Anterior cingulate cortex (tissue), 58 donors: ENCODE measurements at regions not wholly inside any gene's neighbourhood (a gene's known extent, or its start where the extent isn't known, plus 50 kb on each side); places are given as distances from the start of the nearest gene placed in this dataset.

Experiments used
- DNase-seq, 58 donors: peaks; one replicate each; lab custom pipeline; 2025; lab: John Stamatoyannopoulos, UW

DNA sequence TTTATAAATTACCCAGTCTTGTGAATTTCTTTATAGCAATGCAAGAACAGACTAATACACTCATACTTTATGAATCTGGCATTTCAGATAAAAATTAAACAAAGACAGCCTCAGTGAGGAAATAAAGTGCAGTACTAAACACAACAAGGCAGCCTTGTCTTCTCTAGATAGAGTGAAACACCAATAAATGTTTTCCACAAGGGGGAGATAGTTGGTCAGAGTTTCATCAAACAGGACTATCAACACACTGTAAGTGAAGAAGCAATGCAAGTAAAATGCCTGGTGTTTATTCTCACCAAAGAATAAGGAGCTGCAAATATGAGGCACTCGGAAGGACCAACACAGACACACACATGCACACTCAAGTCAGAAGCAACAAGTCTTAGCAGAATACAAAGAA is 62.8 kb downstream of the FAM9B start:
- DNase-seq = peak in 1 of 58 donors; percentile 1

DNA sequence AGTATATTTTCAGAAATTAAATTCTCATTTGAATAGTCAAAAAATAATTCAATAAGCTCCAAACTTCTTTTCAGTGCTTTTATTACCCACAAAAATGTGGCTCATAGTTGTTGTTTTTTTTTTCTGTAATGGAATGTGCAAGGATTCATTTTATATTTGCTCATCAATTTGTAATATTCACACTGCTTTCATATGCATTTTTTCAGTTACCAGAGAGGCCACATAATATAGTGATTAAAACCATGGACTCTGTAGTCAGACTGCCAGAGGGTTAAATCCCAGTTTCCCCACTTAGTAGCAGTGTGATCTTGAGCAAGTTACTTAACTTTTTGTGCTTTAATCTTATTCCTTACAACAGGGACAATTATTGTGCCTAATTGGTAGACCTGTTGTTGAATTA is 64.5 kb downstream of the FAM9B start:
- no peak for DNase-seq

DNA sequence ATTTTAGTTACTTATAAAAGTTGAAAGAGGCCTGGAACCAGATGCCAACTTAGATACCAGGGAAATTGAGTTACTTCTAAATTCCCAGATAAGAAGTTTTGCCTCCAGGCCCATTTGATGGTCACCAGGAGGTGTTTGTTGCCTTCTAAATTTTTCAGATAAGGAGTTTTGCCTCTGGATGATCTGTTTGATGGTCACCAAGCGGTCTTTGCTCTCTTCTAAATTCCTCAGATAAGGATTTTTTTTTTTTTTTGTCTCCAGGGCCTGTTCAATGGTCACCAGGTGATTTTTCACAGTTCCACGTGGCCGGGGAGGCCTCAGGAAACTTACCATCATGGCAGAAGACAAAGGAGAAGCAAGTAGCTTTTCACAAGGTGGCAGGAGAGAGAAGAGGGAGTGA is 66.5 kb downstream of the FAM9B start:
- DNase-seq = no peak

DNA sequence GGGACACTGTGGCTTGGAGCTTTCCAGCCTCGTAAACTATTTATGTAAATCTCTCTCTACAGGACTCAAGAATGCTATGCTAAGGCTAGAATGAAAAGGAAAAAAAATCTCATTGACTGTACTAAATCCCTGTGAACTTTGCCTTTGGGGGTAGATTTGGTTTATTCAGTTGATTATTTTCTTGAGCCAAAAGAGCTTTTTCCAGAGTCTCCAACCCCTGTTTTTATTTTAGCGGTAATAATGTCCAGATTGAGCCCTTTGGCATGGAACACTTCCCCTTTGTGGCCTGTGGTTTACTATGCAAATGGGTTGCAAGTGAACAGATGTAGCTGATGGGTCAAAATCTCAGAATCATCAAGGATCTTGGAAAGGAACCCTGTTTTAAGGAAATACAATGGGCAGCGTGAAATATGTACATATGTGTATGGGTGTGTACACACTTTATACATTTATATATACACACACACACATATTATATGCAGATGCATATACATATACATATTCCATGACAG is 72.9 kb downstream of the FAM9B start:
- no peak for DNase-seq

DNA sequence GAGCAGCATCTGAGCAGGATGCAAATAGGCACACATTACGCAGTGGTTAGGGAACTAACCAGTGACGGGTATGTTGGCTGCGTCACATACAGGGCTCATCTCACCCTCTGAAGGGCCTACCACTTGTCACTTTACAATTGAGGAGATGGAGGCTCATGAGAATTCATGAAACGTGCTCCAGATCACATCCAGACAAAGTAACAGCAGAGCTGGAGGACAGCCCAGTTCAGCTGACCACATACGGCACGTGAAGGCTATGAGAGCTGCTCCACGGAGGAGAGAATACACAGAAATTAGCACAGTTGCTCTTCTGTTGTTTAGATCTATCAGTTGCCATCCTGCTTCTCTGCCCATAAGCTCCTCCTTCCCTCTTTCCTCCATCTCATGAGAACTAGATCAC is 78.4 kb downstream of the FAM9B start:
- no peak for DNase-seq

DNA sequence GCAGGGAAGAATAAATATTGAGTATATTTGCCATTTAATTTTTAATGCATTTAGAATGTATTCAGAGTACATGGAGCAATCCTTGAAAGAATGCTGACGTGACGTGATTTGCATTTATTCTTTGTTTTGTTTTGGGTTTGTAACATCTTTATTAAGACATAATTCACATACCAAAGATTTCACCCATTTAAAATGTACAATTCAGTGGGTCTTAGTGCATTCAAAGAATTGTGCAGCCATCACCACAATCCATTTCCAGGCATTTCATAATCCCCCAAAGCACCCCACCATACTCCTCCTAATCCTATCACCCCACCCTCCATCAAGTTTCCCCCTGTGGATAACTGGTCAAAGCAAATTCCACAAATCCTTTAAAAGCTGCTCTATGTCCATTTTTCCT is 87.4 kb downstream of the FAM9B start:
- no peak for DNase-seq

DNA sequence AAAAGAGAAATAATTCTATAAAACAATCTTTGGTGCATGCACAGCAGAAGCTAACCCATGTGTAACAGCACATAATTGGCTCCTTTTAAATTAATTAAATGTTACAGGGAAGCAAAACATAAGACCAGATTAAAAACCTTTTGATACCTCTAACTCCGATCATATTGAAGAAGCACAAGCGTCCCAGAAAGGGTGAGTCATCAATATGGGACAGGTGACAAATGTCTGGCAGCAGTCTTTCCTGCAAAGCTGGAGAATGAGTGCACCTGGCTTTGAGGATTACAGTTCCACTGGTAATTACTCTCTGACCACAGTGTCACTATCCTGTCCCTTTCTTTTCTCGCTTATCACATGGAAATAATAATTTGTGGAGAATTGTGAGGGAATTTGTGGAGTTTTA is 94.6 kb downstream of the FAM9B start:
- DNase-seq = no peak

DNA sequence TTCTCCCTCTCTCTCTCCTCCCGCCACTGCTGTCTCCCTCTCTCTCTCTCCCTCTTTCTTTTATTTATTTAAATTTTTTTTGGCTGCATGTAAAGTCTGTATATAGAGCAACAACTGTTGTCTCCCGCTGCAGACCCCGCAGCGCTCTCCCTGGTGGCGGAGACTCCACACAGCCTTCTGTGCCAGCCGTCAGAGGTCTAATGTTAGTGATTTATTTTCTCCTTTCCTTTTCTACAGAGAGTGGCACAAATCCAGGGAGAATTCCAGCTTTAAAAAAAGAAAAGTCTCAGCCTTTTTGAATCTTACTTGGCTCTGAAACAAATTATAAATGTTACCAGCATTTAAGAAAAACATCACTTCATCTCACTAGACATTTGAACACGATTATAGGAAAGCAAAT is 106.2 kb downstream of the FAM9B start:
- DNase-seq = no peak

DNA sequence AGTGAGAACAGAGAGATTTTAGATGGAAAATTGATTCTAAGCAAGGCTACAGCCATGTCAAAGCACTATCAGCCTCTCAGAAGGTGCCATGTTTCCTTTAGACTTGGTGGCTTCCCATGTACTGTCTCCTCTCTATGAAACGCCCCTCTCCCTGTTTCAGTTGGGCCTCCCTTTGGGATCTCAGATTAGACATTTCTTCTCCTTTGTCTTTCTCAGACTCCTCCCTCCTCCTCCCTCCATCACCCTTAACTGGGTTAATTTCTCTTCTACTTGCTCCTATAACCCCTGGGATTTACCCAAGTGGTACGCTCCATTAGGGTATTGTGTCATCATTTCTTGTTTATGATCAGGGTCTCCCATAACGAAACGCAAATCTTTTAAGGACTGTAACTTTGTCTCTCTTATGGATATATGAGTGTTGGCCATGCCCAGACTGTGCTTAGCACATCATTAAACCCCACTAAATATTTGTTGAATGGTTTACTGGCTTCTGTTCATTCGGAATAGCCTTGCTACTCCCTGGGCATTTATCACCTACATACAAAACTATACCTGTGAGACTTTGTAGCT is 106.8 kb downstream of the FAM9B start:
- DNase-seq = no peak

DNA sequence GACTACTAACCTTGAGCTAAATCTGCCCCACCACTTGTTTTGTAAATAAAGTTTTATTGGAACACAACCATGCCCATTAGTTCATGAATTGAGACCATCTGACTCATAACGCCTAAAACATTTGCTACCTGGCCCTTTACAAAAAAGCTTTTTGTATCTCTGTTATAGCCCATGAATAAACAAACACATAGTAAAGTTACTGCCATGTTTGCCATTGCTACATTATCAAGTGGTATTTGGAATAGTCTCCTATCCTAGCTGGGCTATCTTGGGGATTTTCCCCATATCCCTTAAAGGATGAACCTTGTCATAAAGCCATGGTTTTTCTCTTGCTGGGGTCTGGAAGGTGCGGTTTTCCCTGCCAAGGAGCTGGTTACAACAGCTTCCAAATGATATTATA is 112.3 kb downstream of the FAM9B start:
- no peak for DNase-seq

DNA sequence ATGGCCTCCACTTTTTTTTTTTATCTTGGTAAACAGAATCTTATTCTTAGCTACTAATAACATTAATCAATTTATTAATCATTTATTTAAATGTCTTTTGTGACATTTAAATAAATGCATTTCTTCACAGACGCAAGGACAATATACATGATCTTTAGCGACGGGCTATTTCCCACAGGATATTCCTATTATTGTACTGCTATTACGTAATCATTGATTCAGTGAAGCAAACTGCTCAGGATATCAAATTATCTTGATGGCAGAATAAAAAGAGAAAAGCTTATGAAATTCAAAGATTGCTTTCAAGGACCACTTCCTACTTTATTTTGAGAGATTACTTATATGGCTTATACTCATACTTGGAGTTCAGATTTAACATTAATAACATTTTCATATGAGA is 114.1 kb downstream of the FAM9B start:
- no peak for DNase-seq

DNA sequence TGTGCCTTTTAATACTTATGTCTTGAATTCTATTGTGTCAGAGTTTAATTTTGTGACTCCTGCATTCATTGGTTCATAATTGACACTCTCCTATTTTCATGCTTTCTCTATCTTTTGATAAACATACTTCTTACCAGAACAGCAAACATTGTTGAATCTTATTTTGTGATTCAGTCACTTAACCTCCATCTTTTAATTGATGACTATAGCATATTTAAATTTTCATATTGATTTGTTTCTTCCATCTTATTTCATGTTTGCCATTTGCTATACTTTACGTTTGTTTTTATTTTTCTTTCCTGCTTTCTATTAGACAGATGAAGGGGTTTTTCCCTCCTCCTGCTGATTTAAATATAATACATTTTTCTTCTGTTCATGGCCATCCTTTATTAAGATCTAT is 115.5 kb upstream of the FAM9A start:
- DNase-seq = no peak

DNA sequence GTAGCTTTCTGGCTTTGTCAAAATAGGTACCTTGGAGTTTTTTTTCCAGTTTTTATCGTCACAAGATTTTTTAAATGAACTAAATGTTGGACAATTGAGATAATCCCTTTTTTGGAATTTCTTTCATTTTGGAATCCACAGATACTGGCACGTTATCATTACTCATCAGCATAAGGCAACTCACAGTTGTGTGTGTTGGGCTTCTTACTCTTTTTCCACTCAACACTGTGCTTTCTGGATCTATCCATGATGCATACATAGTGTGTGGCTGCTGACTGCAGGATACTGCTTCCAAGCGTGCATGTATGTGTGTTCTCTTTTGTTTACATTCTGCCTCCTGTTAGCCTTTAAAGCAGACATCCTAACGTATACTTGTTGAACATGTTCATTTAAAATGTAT is 113.5 kb upstream of the FAM9A start:
- DNase-seq = no peak

DNA sequence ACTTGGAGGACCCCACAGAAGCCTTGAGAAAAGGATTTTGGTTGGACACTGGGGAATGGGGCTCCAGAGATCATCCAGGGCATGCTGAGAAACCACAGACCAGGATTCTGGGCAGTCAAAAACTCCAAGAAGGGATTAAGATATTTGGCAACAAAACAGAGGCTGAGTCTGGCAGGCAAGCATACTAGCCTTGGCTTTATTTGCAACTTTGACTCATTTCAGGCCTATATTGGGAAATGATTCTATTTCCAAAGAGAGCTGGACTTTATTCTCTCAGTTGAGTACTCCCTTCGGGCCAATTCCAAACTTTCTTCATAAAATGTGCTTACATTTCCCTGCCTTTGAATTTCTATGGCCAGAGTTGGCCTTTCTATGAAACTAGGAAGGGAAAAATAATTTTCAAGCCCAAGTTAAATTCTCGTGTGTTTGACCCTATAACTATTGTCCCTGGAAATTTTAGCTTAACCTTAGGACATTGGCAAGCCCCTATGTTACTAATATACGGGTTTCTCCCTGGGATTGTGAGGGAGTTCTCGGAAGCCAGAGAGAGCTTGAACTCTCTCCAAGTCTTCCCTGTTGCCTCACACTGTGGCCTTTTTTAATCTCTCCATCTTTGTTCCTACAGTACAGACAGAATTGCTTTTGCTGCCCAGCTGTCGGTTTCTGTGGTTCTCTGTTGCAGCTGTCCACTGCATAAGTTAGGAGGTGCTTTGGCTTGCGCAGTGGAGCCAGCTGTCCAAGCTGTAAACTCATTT is 112.6 kb upstream of the FAM9A start:
- peak in 11 of 58 donors; percentile 0 to 26 (median 3) for DNase-seq

DNA sequence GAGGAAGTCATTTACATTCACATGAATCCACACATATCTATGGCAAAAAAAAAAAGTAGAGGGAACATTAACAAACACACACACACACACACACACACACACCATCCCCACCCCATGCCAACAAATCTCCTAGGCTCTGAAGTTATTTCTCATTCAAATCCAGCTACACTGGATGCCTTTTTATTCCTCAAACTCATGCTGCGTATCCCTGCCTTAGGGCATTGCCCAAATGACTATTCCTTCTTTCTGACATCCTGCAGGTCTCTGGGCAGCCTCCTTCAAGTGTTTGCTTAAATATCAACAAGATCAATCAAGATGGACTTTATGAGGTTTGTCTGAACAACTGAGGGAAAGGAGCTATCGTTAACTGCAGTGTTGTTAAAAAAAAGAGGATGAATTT is 106.5 kb upstream of the FAM9A start:
- DNase-seq = no peak

DNA sequence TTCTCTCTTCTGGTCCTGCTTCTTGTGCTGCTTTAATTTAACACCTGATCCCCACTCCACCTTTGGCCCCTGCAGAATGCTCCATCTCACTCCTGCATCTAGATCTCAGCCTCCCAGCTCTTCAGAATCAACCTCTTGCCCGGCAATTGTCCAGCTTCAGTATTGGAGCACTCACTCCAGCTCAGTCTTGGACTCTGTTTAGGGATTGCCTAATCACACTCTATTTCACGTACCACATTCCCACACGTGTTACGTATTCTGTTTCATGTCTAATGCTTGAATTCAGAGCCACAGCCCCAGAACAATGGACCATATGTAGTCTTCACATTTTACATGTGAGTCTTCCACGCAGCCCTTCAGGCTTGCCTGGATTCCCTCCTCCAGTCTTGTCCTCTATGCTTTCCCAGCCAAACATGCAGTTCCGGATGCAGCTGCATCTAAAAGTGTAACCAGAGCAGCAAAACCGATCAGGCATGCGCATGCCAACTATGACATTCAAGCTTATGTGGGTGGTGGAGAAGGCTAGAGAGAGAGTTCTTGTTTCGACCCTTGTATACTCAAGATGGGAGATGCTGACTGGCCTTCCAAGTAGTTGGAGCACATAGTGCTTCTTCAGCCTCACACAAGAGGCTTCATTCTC is 105.2 kb upstream of the FAM9A start:
- no peak for DNase-seq

DNA sequence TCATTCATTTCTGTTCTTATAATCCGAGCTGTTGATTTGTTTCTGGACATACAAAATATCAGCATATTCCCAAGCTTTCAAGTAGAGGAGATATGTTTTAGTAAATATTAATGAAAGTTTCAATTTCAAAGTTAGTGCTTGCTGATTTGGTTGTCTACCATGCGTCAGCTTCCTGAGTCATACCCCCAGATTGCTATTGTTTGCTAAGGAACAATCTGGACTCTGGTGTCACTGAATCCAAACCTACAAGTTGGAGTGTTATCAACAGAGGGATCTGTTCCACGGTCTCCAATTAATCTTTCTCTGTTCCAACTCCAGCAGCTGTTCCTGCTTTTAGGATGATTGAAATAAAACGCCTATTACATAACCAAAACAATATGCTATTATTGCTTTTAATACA is 96.1 kb upstream of the FAM9A start:
- no peak for DNase-seq

DNA sequence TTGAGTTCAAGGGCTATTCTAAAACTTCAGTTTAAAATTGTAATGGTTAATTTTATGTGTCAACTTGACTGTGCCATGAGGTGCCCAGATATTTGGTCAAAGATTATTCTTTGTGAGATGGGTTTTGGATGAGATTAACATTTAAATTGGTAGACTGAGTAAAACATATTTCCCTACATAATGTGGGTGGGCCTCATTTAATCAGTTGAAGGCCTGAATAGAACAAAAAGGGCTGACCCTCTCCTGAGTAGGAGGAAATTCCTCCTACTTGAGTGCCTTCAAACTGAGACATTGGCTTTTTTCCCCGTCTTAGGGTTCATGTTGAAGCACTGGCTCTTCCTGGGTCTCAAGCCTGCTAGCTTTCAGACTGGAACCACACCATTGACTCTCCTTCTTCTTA is 89.6 kb upstream of the FAM9A start:
- no peak for DNase-seq

DNA sequence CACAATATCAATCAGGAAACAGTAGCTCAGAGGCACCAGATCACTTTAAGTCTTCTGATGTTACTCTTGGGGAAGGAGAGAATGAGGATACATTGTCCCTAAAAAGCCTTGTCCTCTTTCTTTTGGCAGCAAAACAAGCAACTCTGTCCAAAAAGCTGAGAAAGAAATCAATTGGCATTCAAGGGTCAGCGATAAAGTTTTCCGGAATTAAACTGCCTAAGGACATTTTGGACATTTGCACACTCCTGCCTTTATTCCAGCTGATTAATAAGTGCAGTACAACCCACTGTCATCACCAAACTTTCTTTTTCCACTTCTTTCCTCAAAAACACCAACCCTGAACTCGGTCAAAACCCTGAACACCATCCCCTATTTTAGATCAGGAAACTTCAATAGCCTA is 85.8 kb upstream of the FAM9A start:
- no peak for DNase-seq

DNA sequence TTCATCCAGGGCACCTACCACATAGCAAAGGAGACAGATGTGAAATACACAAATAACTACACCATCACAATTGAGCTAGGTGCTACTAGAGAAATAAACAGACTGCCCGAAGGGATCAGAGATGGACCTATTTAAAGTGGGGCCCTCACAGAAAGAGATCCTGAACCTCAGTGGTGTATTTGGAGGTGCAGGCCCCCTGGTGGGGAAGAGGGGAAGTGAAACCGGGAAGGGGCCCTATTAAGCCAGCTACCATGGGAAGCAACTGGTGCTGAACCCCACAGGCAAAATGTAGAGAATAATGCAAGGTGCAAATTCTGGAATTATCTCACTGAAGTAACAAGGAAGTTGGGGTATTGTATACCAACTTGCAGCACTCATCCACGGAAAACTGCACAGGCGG is 78.6 kb upstream of the FAM9A start:
- no peak for DNase-seq

DNA sequence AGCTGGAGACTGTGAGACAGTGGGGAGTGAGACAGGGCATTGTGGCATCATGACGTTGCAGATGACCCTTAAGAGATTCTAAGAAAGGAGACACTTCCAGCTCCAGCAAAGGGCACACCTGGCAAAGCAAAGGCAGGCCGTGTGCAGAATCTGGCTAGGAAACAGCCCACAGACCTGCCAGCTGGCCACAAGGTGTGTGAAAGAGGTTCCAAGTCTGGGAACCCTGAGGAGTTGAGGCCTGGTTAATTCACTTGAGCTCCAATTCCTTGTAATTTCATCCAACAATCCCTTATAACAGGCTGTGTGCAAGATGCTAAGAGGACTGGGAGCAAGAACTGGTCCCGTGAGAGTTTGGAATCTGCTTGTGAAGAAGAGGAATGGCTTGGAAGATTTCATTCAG is 72.8 kb upstream of the FAM9A start:
- DNase-seq = no peak

DNA sequence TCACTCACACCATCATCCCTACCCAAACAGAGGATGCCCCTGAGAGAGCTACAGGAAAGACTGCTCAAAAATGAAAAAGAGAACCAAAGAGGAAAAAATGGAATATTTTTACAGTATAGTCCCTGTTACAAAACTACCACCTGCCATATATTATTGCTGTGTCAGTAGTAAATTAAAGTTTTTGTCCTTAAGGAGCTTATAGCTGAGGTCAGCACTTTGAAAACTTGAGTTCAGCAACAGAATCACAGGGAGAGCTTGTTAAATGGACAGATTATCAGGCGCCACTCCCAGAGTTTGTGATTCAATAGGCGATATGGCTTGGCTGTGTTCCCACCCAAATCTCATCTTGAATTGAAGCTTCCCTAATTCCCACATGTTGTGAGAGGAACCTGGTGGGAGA is 71.9 kb upstream of the FAM9A start:
- DNase-seq = no peak
